ENCODE measurements at regions not wholly inside any gene's neighbourhood (a gene's known extent, or its start where the extent isn't known, plus 50 kb on each side); places are given as distances from the start of the nearest gene placed in this dataset.
"Not testable (repeated sequence)": the region's sequence is repeated elsewhere in the genome, so short reads cannot be mapped to it uniquely, and the experiment has no call there.

- Histone ChIP-seq H4K5ac (ENCODE audit: insufficient read length, low read depth, low read length) (no peak overlapping the region), H3K23ac (ENCODE audit: insufficient read length, low read depth, low read length) (no peak overlapping the region), H3T11ph (ENCODE audit: low read length) (no peak overlapping the region), H2BK5ac (ENCODE audit: insufficient read length, low read length) (no peak overlapping the region), H3K23me2 (ENCODE audit: insufficient read length, low read depth, low read length, poor library complexity, severe bottlenecking) (no peaks in the 10 kb centered on the region), H3K9ac (ENCODE audit: extremely low read depth, insufficient read length, low read length) (no peak overlapping the region), H3K18ac (ENCODE audit: insufficient read length, low read depth, low read length) (no peak overlapping the region), H3K4ac (ENCODE audit: low read depth, low read length) (no peak overlapping the region), H3K4me2 (ENCODE audit: insufficient read depth, insufficient read length, low read length) (no peak overlapping the region), H3K79me1 (ENCODE audit: insufficient read depth, low read depth, low read length, poor library complexity, severe bottlenecking) (no peaks in the 10 kb centered on the region), H3K9me3 (ENCODE audit: control insufficient read depth, low read depth, low read length) (no peaks in the 10 kb centered on the region), H2BK120ac (ENCODE audit: low read depth, low read length, poor library complexity, severe bottlenecking) (no peak overlapping the region), H2BK15ac (ENCODE audit: low read depth, low read length) (no peak overlapping the region), H4K8ac (replicated peaks; ENCODE audit: insufficient read length, low read depth, low read length) (no peak overlapping the region), H2BK20ac (ENCODE audit: low read depth, low read length, poor library complexity, severe bottlenecking) (no peak overlapping the region), H4K91ac (ENCODE audit: insufficient read length, low read depth, low read length) (no peak overlapping the region), H3K4me1 (ENCODE audit: insufficient read depth, low read length) (no peaks in the 10 kb centered on the region; the same call in 1 of the 2 replicates), H2BK12ac (ENCODE audit: insufficient read length, low read depth, low read length) (no peak overlapping the region), H3K27me3 (ENCODE audit: insufficient read depth, low read length) (no peaks in the 10 kb centered on the region), H3K14ac (ENCODE audit: insufficient read depth, low read length) (no peak overlapping the region), H3K27ac (ENCODE audit: insufficient read length, low read depth, low read length) (no peak overlapping the region), H2AK5ac (ENCODE audit: insufficient read length, low read length) (no peak overlapping the region), H4K20me1 (ENCODE audit: control insufficient read depth, insufficient read depth, insufficient read length) (no peaks in the 10 kb centered on the region), H3K56ac (ENCODE audit: insufficient read length, low read depth, low read length) (no peak overlapping the region), H3K79me2 (ENCODE audit: insufficient read depth, low read length) (no peaks in the 10 kb centered on the region), H2AFZ (ENCODE audit: low read length) (no peak overlapping the region)
- no peak overlapping the region for H3K4me3 Mint-ChIP-seq
- WGBS (ENCODE audit: extremely low coverage, insufficient read length, low lambda C conversion rate), result no CpG with 5 or more reads among the region's 5 CpGs
- peaks cover 4 to 22% (median 7%) of the 10 kb centered on the region in 3 experiments for H3K36me3 Mint-ChIP-seq (ENCODE audit: insufficient read depth in 1 of 3, low read depth in 3 of 3)
- peak overlapping the region in 1 of 3 experiments; percentile 55; a peak in 1 of 7 replicates for H3K27ac Mint-ChIP-seq
- TF ChIP-seq CTCF (conservative IDR thresholded peaks at IDR 0.05), result no peak
- H3K9me3 Mint-ChIP-seq, result peaks cover 8 to 13% of the 10 kb centered on the region in 2 experiments; a peak in 4 of 5 replicates
- peaks cover 32 to 41% of the 10 kb centered on the region in 2 experiments for H3K4me1 Mint-ChIP-seq
- no peak for DNase-seq
- peaks cover 2% of the 10 kb centered on the region; the same call in 1 of the 2 replicates for H3K27me3 Mint-ChIP-seq (ENCODE audit: low read depth)
Observed at GRCh38 chr1:221961532-221962292, 219.8 kb upstream of the DUSP10 start.

- H3K4me1 ChIP-seq (ENCODE audit: insufficient read depth, low read length); H3K18ac ChIP-seq (ENCODE audit: insufficient read length, low read depth, low read length); H3K27ac ChIP-seq (ENCODE audit: insufficient read length, low read depth, low read length); H4K20me1 ChIP-seq (ENCODE audit: control insufficient read depth, insufficient read depth, insufficient read length); H3K79me1 ChIP-seq (ENCODE audit: insufficient read depth, low read depth, low read length, poor library complexity, severe bottlenecking); H4K8ac ChIP-seq (replicated peaks; ENCODE audit: insufficient read length, low read depth, low read length); H3K4me3 Mint-ChIP-seq; H4K91ac ChIP-seq (ENCODE audit: insufficient read length, low read depth, low read length); H2BK20ac ChIP-seq (ENCODE audit: low read depth, low read length, poor library complexity, severe bottlenecking); H3K27ac Mint-ChIP-seq; H4K5ac ChIP-seq (ENCODE audit: insufficient read length, low read depth, low read length); H2BK120ac ChIP-seq (ENCODE audit: low read depth, low read length, poor library complexity, severe bottlenecking); H3K9ac ChIP-seq (ENCODE audit: extremely low read depth, insufficient read length, low read length); H3T11ph ChIP-seq (ENCODE audit: low read length); H3K56ac ChIP-seq (ENCODE audit: insufficient read length, low read depth, low read length); H2AFZ ChIP-seq (ENCODE audit: low read length); H3K79me2 ChIP-seq (ENCODE audit: insufficient read depth, low read length); H3K14ac ChIP-seq (ENCODE audit: insufficient read depth, low read length); H3K4ac ChIP-seq (ENCODE audit: low read depth, low read length); H2BK12ac ChIP-seq (ENCODE audit: insufficient read length, low read depth, low read length); H3K27me3 ChIP-seq (ENCODE audit: insufficient read depth, low read length); H2BK5ac ChIP-seq (ENCODE audit: insufficient read length, low read length); H2BK15ac ChIP-seq (ENCODE audit: low read depth, low read length); H3K23ac ChIP-seq (ENCODE audit: insufficient read length, low read depth, low read length); H2AK5ac ChIP-seq (ENCODE audit: insufficient read length, low read length); DNase-seq; H3K27me3 Mint-ChIP-seq (ENCODE audit: low read depth); H3K23me2 ChIP-seq (ENCODE audit: insufficient read length, low read depth, low read length, poor library complexity, severe bottlenecking); H3K4me2 ChIP-seq (ENCODE audit: insufficient read depth, insufficient read length, low read length); H3K9me3 ChIP-seq (ENCODE audit: control insufficient read depth, low read depth, low read length): not testable (repeated sequence)
- Mint-ChIP-seq H3K36me3 (ENCODE audit: insufficient read depth in 1 of 3, low read depth in 3 of 3) (peaks cover 0 to 17% (median 8%) of the 10 kb centered on the region in 3 experiments; a peak in 5 of 7 replicates), H3K4me1 (peaks cover 12 to 20% of the 10 kb centered on the region in 2 experiments), H3K9me3 (peaks cover 7 to 14% of the 10 kb centered on the region in 2 experiments; a peak in 4 of 5 replicates)
- WGBS (ENCODE audit: extremely low coverage, insufficient read length, low lambda C conversion rate), result no CpG with 5 or more reads among the region's 2 CpGs
Observed at GRCh38 chr1:221958161-221958562, 216.3 kb upstream of the DUSP10 start.
